ENCODE measurements at regions not wholly inside any gene's neighbourhood (a gene's known extent, or its start where the extent isn't known, plus 50 kb on each side); places are given as distances from the start of the nearest gene placed in this dataset.

DNA sequence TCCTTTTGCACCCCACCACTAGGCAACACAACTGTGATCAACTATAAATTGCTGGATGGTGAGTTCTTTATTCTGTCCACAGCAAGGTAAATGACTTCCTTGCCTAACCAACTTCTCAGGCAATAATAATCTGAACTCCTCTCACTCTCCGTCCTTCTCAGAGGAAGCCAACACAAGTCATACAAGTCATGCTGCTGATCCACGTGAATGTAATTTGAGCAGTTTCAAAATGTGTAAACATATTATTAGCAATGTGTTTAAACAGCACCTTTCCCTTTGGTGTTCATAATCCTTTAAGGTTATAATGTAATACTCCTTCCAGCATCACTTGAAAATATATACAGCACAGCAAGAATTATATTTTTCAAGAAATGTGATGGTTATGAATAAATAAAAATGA lies 127.9 kb downstream of the QRSL1 start:
- TF ChIP-seq, protein P1, sequence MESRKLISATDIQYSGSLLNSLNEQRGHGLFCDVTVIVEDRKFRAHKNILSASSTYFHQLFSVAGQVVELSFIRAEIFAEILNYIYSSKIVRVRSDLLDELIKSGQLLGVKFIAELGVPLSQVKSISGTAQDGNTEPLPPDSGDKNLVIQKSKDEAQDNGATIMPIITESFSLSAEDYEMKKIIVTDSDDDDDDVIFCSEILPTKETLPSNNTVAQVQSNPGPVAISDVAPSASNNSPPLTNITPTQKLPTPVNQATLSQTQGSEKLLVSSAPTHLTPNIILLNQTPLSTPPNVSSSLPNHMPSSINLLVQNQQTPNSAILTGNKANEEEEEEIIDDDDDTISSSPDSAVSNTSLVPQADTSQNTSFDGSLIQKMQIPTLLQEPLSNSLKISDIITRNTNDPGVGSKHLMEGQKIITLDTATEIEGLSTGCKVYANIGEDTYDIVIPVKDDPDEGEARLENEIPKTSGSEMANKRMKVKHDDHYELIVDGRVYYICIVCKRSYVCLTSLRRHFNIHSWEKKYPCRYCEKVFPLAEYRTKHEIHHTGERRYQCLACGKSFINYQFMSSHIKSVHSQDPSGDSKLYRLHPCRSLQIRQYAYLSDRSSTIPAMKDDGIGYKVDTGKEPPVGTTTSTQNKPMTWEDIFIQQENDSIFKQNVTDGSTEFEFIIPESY (IDR thresholded peaks at IDR 0.05), result no peak
- TF ChIP-seq, protein P2, sequence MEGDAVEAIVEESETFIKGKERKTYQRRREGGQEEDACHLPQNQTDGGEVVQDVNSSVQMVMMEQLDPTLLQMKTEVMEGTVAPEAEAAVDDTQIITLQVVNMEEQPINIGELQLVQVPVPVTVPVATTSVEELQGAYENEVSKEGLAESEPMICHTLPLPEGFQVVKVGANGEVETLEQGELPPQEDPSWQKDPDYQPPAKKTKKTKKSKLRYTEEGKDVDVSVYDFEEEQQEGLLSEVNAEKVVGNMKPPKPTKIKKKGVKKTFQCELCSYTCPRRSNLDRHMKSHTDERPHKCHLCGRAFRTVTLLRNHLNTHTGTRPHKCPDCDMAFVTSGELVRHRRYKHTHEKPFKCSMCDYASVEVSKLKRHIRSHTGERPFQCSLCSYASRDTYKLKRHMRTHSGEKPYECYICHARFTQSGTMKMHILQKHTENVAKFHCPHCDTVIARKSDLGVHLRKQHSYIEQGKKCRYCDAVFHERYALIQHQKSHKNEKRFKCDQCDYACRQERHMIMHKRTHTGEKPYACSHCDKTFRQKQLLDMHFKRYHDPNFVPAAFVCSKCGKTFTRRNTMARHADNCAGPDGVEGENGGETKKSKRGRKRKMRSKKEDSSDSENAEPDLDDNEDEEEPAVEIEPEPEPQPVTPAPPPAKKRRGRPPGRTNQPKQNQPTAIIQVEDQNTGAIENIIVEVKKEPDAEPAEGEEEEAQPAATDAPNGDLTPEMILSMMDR (IDR thresholded peaks at IDR 0.05; ENCODE audit: low read depth, low read length, missing input control), result no peak
- TF ChIP-seq TAF1 (conservative IDR thresholded peaks at IDR 0.05) (no peak), YY1 (IDR thresholded peaks at IDR 0.05) (no peak)
- TF ChIP-seq, protein P3, sequence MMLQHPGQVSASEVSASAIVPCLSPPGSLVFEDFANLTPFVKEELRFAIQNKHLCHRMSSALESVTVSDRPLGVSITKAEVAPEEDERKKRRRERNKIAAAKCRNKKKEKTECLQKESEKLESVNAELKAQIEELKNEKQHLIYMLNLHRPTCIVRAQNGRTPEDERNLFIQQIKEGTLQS (IDR thresholded peaks at IDR 0.05), result no peak
